ENCODE measurements at regions not wholly inside any gene's neighbourhood (a gene's known extent, or its start where the extent isn't known, plus 50 kb on each side); places are given as distances from the start of the nearest gene placed in this dataset.

GRCh38 chr13:64958106-64958505 is 2272.0 kb downstream of the PCDH9 start:
- DNase-seq = no peak

GRCh38 chr13:64938660-64939059 is 2291.5 kb downstream of the PCDH9 start:
- DNase-seq = no peak

GRCh38 chr13:64937302-64937701 is 2292.8 kb downstream of the PCDH9 start:
- DNase-seq = no peak

- DNase-seq = no peak
Observed at GRCh38 chr13:64936879-64937278, 2293.3 kb downstream of the PCDH9 start.

GRCh38 chr13:64935441-64935840 is 2294.7 kb downstream of the PCDH9 start:
- DNase-seq = no peak

GRCh38 chr13:64934569-64935362 is 2295.4 kb downstream of the PCDH9 start:
- no peak for DNase-seq

- no peak for DNase-seq
Observed at GRCh38 chr13:64930636-64931035, 2299.5 kb downstream of the PCDH9 start.

- no peak for DNase-seq
Observed at GRCh38 chr13:64928696-64929499, 2301.2 kb downstream of the PCDH9 start.

GRCh38 chr13:64925727-64926126 is 2304.4 kb downstream of the PCDH9 start:
- DNase-seq = no peak

- DNase-seq = no peak
Observed at GRCh38 chr13:64925284-64925683, 2304.9 kb downstream of the PCDH9 start.

GRCh38 chr13:64924401-64924800 is 2305.7 kb downstream of the PCDH9 start:
- DNase-seq = no peak

GRCh38 chr13:64917566-64917965 is 2312.6 kb downstream of the PCDH9 start:
- no peak for DNase-seq

GRCh38 chr13:64912141-64912540 is 2318.0 kb downstream of the PCDH9 start:
- DNase-seq = no peak

GRCh38 chr13:64910096-64910495 is 2320.0 kb downstream of the PCDH9 start:
- DNase-seq = no peak

- DNase-seq = no peak
Observed at GRCh38 chr13:64909184-64909583, 2321.0 kb downstream of the PCDH9 start.

GRCh38 chr13:64900039-64900438 is 2330.1 kb downstream of the PCDH9 start:
- no peak for DNase-seq

- DNase-seq = no peak
Observed at GRCh38 chr13:64884976-64885375, 2345.2 kb downstream of the PCDH9 start.

- no peak for DNase-seq
Observed at GRCh38 chr13:64877176-64877575, 2353.0 kb downstream of the PCDH9 start.

- no peak for DNase-seq
Observed at GRCh38 chr13:64871742-64872141, 2358.4 kb downstream of the PCDH9 start.

- DNase-seq = no peak
Observed at GRCh38 chr13:64869539-64869938, 2360.6 kb downstream of the PCDH9 start.

GRCh38 chr13:64867856-64868255 is 2362.3 kb downstream of the PCDH9 start:
- DNase-seq = no peak

GRCh38 chr13:64866331-64866730 is 2363.8 kb downstream of the PCDH9 start:
- DNase-seq = no peak

- no peak for DNase-seq
Observed at GRCh38 chr13:64855506-64855905, 2374.6 kb downstream of the PCDH9 start.

GRCh38 chr13:64850017-64850416 is 2380.1 kb downstream of the PCDH9 start:
- no peak for DNase-seq
